Neural progenitor cell (in vitro differentiated cells): ENCODE measurements at regions not wholly inside any gene's neighbourhood (a gene's known extent, or its start where the extent isn't known, plus 50 kb on each side); places are given as distances from the start of the nearest gene placed in this dataset.

Source experiments
- EZH2 ChIP-seq: fragments of 200-600 bp; sonication (generic); IDR thresholded peaks from 2 replicates; pipeline ENCODE4 v1.6.1; 2017; ENCODE audit warnings: antibody characterized with exemption, mild to moderate bottlenecking, moderate library complexity
- EZH2phosphoT487 ChIP-seq: fragments of 200-600 bp; sonication (generic); IDR thresholded peaks from 2 replicates; pipeline ENCODE4 v1.6.1; 2017; ENCODE audit warnings: antibody characterized with exemption
- TF ChIP-seq, protein P1 (sequence below): fragments of 200-600 bp; sonication (generic); IDR thresholded peaks from 2 replicates; pipeline ENCODE4 v1.5.1; 2017; ENCODE audit warnings: antibody characterized with exemption, mild to moderate bottlenecking

GRCh38 chr18:64734063-64734462 lies 585.2 kb upstream of the LINC00305 start:
- TF ChIP-seq, protein P1, sequence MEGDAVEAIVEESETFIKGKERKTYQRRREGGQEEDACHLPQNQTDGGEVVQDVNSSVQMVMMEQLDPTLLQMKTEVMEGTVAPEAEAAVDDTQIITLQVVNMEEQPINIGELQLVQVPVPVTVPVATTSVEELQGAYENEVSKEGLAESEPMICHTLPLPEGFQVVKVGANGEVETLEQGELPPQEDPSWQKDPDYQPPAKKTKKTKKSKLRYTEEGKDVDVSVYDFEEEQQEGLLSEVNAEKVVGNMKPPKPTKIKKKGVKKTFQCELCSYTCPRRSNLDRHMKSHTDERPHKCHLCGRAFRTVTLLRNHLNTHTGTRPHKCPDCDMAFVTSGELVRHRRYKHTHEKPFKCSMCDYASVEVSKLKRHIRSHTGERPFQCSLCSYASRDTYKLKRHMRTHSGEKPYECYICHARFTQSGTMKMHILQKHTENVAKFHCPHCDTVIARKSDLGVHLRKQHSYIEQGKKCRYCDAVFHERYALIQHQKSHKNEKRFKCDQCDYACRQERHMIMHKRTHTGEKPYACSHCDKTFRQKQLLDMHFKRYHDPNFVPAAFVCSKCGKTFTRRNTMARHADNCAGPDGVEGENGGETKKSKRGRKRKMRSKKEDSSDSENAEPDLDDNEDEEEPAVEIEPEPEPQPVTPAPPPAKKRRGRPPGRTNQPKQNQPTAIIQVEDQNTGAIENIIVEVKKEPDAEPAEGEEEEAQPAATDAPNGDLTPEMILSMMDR: no peak
- TF ChIP-seq EZH2 (no peak), EZH2phosphoT487 (no peak)
